Hepatocyte (in vitro differentiated cells): ENCODE measurements at regions not wholly inside any gene's neighbourhood (a gene's known extent, or its start where the extent isn't known, plus 50 kb on each side); places are given as distances from the start of the nearest gene placed in this dataset.

Experiments used
- CTCF ChIP-seq: fragments of 200-600 bp; sonication (generic); IDR thresholded peaks from 2 replicates; pipeline ENCODE4 v1.5.1; 2016; ENCODE audit warnings: antibody characterized with exemption, mild to moderate bottlenecking; ENCODE audit not compliant: poor library complexity
- EZH2 ChIP-seq: fragments of 200-600 bp; sonication (generic); IDR thresholded peaks from 2 replicates; pipeline ENCODE4 v1.6.1; 2016; ENCODE audit warnings: antibody characterized with exemption, mild to moderate bottlenecking, borderline replicate concordance
- EZH2phosphoT487 ChIP-seq: fragments of 200-600 bp; sonication (generic); IDR thresholded peaks from one replicate; pipeline ENCODE4 v1.6.1; 2018; ENCODE audit warnings: antibody characterized with exemption, mild to moderate bottlenecking, low read depth, moderate library complexity; ENCODE audit not compliant: unreplicated experiment, severe bottlenecking

GRCh38 chrX:14173873-14174272 lies 144.2 kb upstream of the GEMIN8 start:
- TF ChIP-seq CTCF: no peak
- no peak for TF ChIP-seq EZH2phosphoT487
- no peak for TF ChIP-seq EZH2
